ENCODE measurements at regions not wholly inside any gene's neighbourhood (a gene's known extent, or its start where the extent isn't known, plus 50 kb on each side); places are given as distances from the start of the nearest gene placed in this dataset.

- H3K79me2 ChIP-seq (replicated peaks; ENCODE audit: insufficient read depth, low read length): no peaks in the 10 kb centered on the region
- no peak overlapping the region for H3K9ac ChIP-seq (ENCODE audit: low read length)
- TF ChIP-seq EP300 (conservative IDR thresholded peaks at IDR 0.05; ENCODE audit: poor library complexity, severe bottlenecking) (no peak), RAD21 (conservative IDR thresholded peaks at IDR 0.05) (no peak), TAF1 (IDR thresholded peaks at IDR 0.05; ENCODE audit: low read depth) (no peak), POLR2AphosphoS5 (IDR thresholded peaks at IDR 0.05) (no peak), SMC3 (conservative IDR thresholded peaks at IDR 0.05; ENCODE audit: poor library complexity) (no peak), EZH2 (IDR thresholded peaks at IDR 0.05; ENCODE audit: borderline replicate concordance, insufficient read depth, low read length, poor library complexity, severe bottlenecking) (no peak), CTCF (IDR thresholded peaks at IDR 0.05; ENCODE audit: poor library complexity, severe bottlenecking) (no peak), MXI1 (conservative IDR thresholded peaks at IDR 0.05; ENCODE audit: poor library complexity, severe bottlenecking) (no peak), REST (IDR thresholded peaks at IDR 0.05; ENCODE audit: borderline replicate concordance) (no peak)
- H3K9me3 ChIP-seq (ENCODE audit: low read length): no peaks in the 10 kb centered on the region
- no peak overlapping the region for H2AFZ ChIP-seq (ENCODE audit: low read depth, low read length)
- H3F3A ChIP-seq (ENCODE audit: insufficient read depth, low read length, poor library complexity, severe bottlenecking): no peaks in the 10 kb centered on the region
- no peaks in the 10 kb centered on the region for H3K36me3 ChIP-seq (ENCODE audit: insufficient read depth, low read length)
- no peaks in the 10 kb centered on the region for H4K20me1 ChIP-seq (ENCODE audit: insufficient read depth)
- H3K9me2 ChIP-seq (ENCODE audit: insufficient read depth, low read length): no peaks in the 10 kb centered on the region
- H3K27me3 ChIP-seq (ENCODE audit: insufficient read depth, low read depth, low read length): no peaks in the 10 kb centered on the region
- no peak overlapping the region for H3K4me2 ChIP-seq (ENCODE audit: low read length)
- H3K4me3 ChIP-seq (ENCODE audit: low read length): no peak overlapping the region
- H3K27ac ChIP-seq (ENCODE audit: low read length): no peak overlapping the region
Observed at GRCh38 chr1:8198522-8198921, 119.4 kb upstream of the SLC45A1 start.

GRCh38 chr1:8197493-8198282 lies 120.2 kb upstream of the SLC45A1 start:
- TF ChIP-seq MXI1 (conservative IDR thresholded peaks at IDR 0.05; ENCODE audit: poor library complexity, severe bottlenecking) (no peak), CTCF (IDR thresholded peaks at IDR 0.05; ENCODE audit: poor library complexity, severe bottlenecking) (no peak)
- Histone ChIP-seq H3K27me3 (ENCODE audit: insufficient read depth, low read depth, low read length) (no peaks in the 10 kb centered on the region), H3K9me3 (ENCODE audit: low read length) (no peaks in the 10 kb centered on the region), H3K9ac (ENCODE audit: low read length) (no peak overlapping the region), H3F3A (ENCODE audit: insufficient read depth, low read length, poor library complexity, severe bottlenecking) (no peaks in the 10 kb centered on the region), H3K4me3 (ENCODE audit: low read length) (no peak overlapping the region), H3K27ac (ENCODE audit: low read length) (no peak overlapping the region), H3K4me2 (ENCODE audit: low read length) (no peak overlapping the region), H3K9me2 (ENCODE audit: insufficient read depth, low read length) (no peaks in the 10 kb centered on the region), H4K20me1 (ENCODE audit: insufficient read depth) (no peaks in the 10 kb centered on the region), H3K79me2 (replicated peaks; ENCODE audit: insufficient read depth, low read length) (no peaks in the 10 kb centered on the region), H3K36me3 (ENCODE audit: insufficient read depth, low read length) (no peaks in the 10 kb centered on the region), H2AFZ (ENCODE audit: low read depth, low read length) (no peak overlapping the region)
